Hepatocyte (in vitro differentiated cells): ENCODE measurements at regions not wholly inside any gene's neighbourhood (a gene's known extent, or its start where the extent isn't known, plus 50 kb on each side); places are given as distances from the start of the nearest gene placed in this dataset.
A peak's percentile ranks its signal among the peaks of the same experiment; 100 is the strongest.

Experiments
- DNase-seq: peaks from one replicate; pipeline ENCODE4 v3.0.0-alpha.2; 2016; ENCODE audit warnings: low spot score
- H2AFZ ChIP-seq: fragments of 200-600 bp; sonication (generic); 2 replicates; pipeline ENCODE4 v1.6.0; 2016; ENCODE audit warnings: antibody characterized with exemption, mild to moderate bottlenecking
- H3K27ac ChIP-seq: fragments of 200-600 bp; sonication (generic); 2 replicates; pipeline ENCODE4 v1.5.1; 2016; ENCODE audit warnings: mild to moderate bottlenecking
- H3K27me3 ChIP-seq: fragments of 200-600 bp; sonication (generic); 2 replicates; pipeline ENCODE4 v1.6.1; 2016
- H3K36me3 ChIP-seq: fragments of 200-600 bp; sonication (generic); replicated peaks from 2 replicates; pipeline ENCODE4 v1.5.1; 2016; ENCODE audit warnings: low read depth; ENCODE audit not compliant: insufficient read depth
- H3K4me1 ChIP-seq: fragments of 200-600 bp; sonication (generic); 2 replicates; pipeline ENCODE4 v1.5.1; 2016; ENCODE audit warnings: mild to moderate bottlenecking, moderate library complexity; ENCODE audit not compliant: insufficient read depth
- H3K4me2 ChIP-seq: fragments of 200-600 bp; sonication (generic); 2 replicates; pipeline ENCODE4 v1.6.0; 2016
- H3K4me3 ChIP-seq: fragments of 200-600 bp; sonication (generic); 2 replicates; pipeline ENCODE4 v1.5.1; 2016; ENCODE audit warnings: mild to moderate bottlenecking
- H3K79me2 ChIP-seq: fragments of 200-600 bp; sonication (generic); 2 replicates; pipeline ENCODE4 v1.6.0; 2017; ENCODE audit warnings: mild to moderate bottlenecking
- H3K9me2 ChIP-seq: fragments of 200-600 bp; sonication (generic); replicated peaks from 2 replicates; pipeline ENCODE4 v1.6.0; 2017; ENCODE audit warnings: mild to moderate bottlenecking; ENCODE audit not compliant: insufficient read depth
- H3K9me3 ChIP-seq: fragments of 200-600 bp; sonication (generic); 2 replicates; pipeline ENCODE4 v1.5.1; 2016; ENCODE audit warnings: low read depth, mild to moderate bottlenecking
- H4K20me1 ChIP-seq: fragments of 200-600 bp; sonication (generic); 2 replicates; pipeline ENCODE4 v1.6.0; 2016; ENCODE audit warnings: mild to moderate bottlenecking; ENCODE audit not compliant: insufficient read depth, poor library complexity, severe bottlenecking
- CTCF ChIP-seq: fragments of 200-600 bp; sonication (generic); IDR thresholded peaks from 2 replicates; pipeline ENCODE4 v1.5.1; 2016; ENCODE audit warnings: antibody characterized with exemption, mild to moderate bottlenecking; ENCODE audit not compliant: poor library complexity
- EZH2 ChIP-seq: fragments of 200-600 bp; sonication (generic); IDR thresholded peaks from 2 replicates; pipeline ENCODE4 v1.6.1; 2016; ENCODE audit warnings: antibody characterized with exemption, mild to moderate bottlenecking, borderline replicate concordance
- EZH2phosphoT487 ChIP-seq: fragments of 200-600 bp; sonication (generic); IDR thresholded peaks from one replicate; pipeline ENCODE4 v1.6.1; 2018; ENCODE audit warnings: antibody characterized with exemption, mild to moderate bottlenecking, low read depth, moderate library complexity; ENCODE audit not compliant: unreplicated experiment, severe bottlenecking
- WGBS: methylation state at CpG from one replicate; pipeline ENCODE4 v1.1.6; 2016; ENCODE audit warnings: low lambda C conversion rate; ENCODE audit errors: missing lambda C conversion rate; 5-methylcytosine and 5-hydroxymethylcytosine counted together

- H3K9me3 ChIP-seq, result no peaks in the 10 kb centered on the region
- DNase-seq, result no peak
- no peaks in the 10 kb centered on the region for H3K4me1 ChIP-seq
- no peak overlapping the region for H3K4me3 ChIP-seq
- H4K20me1 ChIP-seq, result no peaks in the 10 kb centered on the region
- no peaks in the 10 kb centered on the region for H3K79me2 ChIP-seq
- H3K27me3 ChIP-seq, result no peaks in the 10 kb centered on the region
- no peak overlapping the region for H3K4me2 ChIP-seq
- WGBS, result 71% methylated on average over 2 of the region's 2 CpGs
- H3K36me3 ChIP-seq, result no peaks in the 10 kb centered on the region
- H3K27ac ChIP-seq, result no peak overlapping the region
- TF ChIP-seq EZH2, result no peak
- no peak for TF ChIP-seq EZH2phosphoT487
- TF ChIP-seq CTCF, result no peak
- no peak overlapping the region for H2AFZ ChIP-seq
- no peaks in the 10 kb centered on the region for H3K9me2 ChIP-seq
These were observed 1018.2 kb downstream of the DIPK2A start for GRCh38 chr3:144989807-144990206.

GRCh38 chr3:144995856-144996255 lies 1024.2 kb downstream of the DIPK2A start:
- WGBS, result 95% methylated on average over 1 of the region's 1 CpG
- H3K9me3 ChIP-seq, result no peaks in the 10 kb centered on the region
- H3K9me2 ChIP-seq, result no peaks in the 10 kb centered on the region
- H3K4me1 ChIP-seq, result no peaks in the 10 kb centered on the region
- no peak for DNase-seq
- H4K20me1 ChIP-seq, result no peaks in the 10 kb centered on the region
- H3K36me3 ChIP-seq, result no peaks in the 10 kb centered on the region
- H3K27ac ChIP-seq, result no peak overlapping the region
- H3K27me3 ChIP-seq, result no peaks in the 10 kb centered on the region
- no peaks in the 10 kb centered on the region for H3K79me2 ChIP-seq
- no peak overlapping the region for H3K4me2 ChIP-seq
- no peak overlapping the region for H2AFZ ChIP-seq
- H3K4me3 ChIP-seq, result no peak overlapping the region
- TF ChIP-seq EZH2, result no peak
- no peak for TF ChIP-seq EZH2phosphoT487

DNA sequence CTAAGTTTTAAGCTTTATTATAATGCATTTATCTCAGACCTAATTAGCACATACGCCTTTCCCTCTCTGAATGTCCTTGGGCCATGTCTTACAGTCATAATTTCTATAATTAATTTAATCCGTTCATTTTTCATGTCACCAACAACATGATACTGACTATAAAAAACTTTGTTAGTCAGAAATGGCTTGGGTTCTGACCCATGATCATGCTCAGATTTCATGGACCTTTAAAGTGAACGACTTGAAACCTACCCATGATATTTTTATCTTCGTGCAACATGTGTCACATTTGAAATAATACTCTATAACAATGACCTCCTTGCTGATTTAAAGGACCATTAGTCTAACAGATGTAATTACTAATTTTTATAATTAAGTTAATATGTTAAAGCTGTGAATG lies 1033.8 kb downstream of the DIPK2A start:
- TF ChIP-seq CTCF (no peak), EZH2phosphoT487 (no peak), EZH2 (no peak)
- H3K9me2 ChIP-seq, result no peaks in the 10 kb centered on the region
- no peaks in the 10 kb centered on the region for H4K20me1 ChIP-seq
- H3K36me3 ChIP-seq, result no peaks in the 10 kb centered on the region
- no peaks in the 10 kb centered on the region for H3K27me3 ChIP-seq
- H3K9me3 ChIP-seq, result no peaks in the 10 kb centered on the region
- DNase-seq, result no peak
- H3K27ac ChIP-seq, result no peak overlapping the region
- H3K79me2 ChIP-seq, result no peaks in the 10 kb centered on the region
- no peaks in the 10 kb centered on the region for H3K4me1 ChIP-seq
- no peak overlapping the region for H3K4me2 ChIP-seq
- H3K4me3 ChIP-seq, result no peak overlapping the region
- H2AFZ ChIP-seq, result no peak overlapping the region
- 91% methylated on average over 4 of the region's 4 CpGs for WGBS

DNA sequence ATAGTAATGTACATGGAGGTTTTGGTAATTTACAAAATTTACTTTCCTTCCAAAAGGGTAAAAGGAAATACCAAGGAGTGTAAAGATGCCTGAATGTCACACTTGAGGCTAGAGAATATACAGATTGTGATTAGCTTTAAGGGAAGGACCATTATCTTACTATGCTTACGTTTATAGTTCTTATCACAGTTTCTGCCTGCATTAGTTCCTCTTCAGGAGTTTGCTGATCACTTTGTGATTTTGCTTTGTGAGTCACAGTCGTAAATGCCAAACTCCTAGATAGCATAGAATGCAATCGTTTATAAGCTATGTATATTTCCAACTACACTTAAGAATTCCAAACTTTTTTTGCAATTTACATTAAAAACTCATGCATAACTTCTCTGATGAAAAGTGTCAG lies 1034.6 kb downstream of the DIPK2A start:
- WGBS, result 12% methylated on average over 3 of the region's 3 CpGs
- H3K9me3 ChIP-seq, result no peaks in the 10 kb centered on the region
- no peak overlapping the region for H3K4me2 ChIP-seq
- DNase-seq, result peak; percentile 27
- no peaks in the 10 kb centered on the region for H3K36me3 ChIP-seq
- H3K4me1 ChIP-seq, result no peaks in the 10 kb centered on the region
- H3K27me3 ChIP-seq, result no peaks in the 10 kb centered on the region
- no peaks in the 10 kb centered on the region for H4K20me1 ChIP-seq
- no peaks in the 10 kb centered on the region for H3K9me2 ChIP-seq
- H2AFZ ChIP-seq, result no peak overlapping the region
- H3K79me2 ChIP-seq, result no peaks in the 10 kb centered on the region
- H3K27ac ChIP-seq, result no peak overlapping the region
- H3K4me3 ChIP-seq, result no peak overlapping the region
- TF ChIP-seq EZH2 (no peak), EZH2phosphoT487 (no peak), CTCF (no peak)
